ENCODE measurements at regions not wholly inside any gene's neighbourhood (a gene's known extent, or its start where the extent isn't known, plus 50 kb on each side); places are given as distances from the start of the nearest gene placed in this dataset.

DNA sequence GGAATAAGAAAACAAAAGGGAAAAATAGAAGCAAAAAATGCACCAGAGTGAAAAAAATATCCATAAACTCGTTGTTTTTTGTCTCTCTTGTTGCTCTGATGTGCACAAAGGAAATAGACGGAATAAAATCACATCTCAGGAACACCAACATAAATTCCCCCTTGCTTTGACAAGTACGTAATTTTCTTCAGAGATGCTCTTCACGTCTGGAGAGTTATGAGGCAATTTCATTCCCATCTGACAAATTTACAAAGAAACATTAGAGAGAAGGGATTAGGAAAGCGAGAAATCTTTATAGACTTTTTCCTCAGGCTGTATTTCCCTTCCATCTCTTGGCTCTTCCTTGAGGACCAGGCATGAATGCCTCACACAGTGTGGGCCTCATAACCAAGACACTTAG is 250.1 kb upstream of the ZFP64 start:
- intact Hi-C loops (cut with DNase I): no loop called here
- H3K27ac ChIP-seq: no peak overlapping the region
- H3K4me3 ChIP-seq: no peak overlapping the region
- no peaks in the 10 kb centered on the region for H3K36me3 ChIP-seq
- no peaks in the 10 kb centered on the region for H3K27me3 ChIP-seq (replicated peaks; ENCODE audit: insufficient read depth)
- DNase-seq (ENCODE audit: low spot score): no peak
- H3K9me3 ChIP-seq: no peaks in the 10 kb centered on the region
- H3K4me1 ChIP-seq (replicated peaks): no peaks in the 10 kb centered on the region
- TF ChIP-seq, protein P1, sequence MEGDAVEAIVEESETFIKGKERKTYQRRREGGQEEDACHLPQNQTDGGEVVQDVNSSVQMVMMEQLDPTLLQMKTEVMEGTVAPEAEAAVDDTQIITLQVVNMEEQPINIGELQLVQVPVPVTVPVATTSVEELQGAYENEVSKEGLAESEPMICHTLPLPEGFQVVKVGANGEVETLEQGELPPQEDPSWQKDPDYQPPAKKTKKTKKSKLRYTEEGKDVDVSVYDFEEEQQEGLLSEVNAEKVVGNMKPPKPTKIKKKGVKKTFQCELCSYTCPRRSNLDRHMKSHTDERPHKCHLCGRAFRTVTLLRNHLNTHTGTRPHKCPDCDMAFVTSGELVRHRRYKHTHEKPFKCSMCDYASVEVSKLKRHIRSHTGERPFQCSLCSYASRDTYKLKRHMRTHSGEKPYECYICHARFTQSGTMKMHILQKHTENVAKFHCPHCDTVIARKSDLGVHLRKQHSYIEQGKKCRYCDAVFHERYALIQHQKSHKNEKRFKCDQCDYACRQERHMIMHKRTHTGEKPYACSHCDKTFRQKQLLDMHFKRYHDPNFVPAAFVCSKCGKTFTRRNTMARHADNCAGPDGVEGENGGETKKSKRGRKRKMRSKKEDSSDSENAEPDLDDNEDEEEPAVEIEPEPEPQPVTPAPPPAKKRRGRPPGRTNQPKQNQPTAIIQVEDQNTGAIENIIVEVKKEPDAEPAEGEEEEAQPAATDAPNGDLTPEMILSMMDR (IDR thresholded peaks at IDR 0.05): no peak
- TF ChIP-seq POLR2A (IDR thresholded peaks at IDR 0.05) (no peak), POLR2AphosphoS5 (IDR thresholded peaks at IDR 0.05) (no peak)
- WGBS: 24% methylated on average over 5 of the region's 5 CpGs

DNA sequence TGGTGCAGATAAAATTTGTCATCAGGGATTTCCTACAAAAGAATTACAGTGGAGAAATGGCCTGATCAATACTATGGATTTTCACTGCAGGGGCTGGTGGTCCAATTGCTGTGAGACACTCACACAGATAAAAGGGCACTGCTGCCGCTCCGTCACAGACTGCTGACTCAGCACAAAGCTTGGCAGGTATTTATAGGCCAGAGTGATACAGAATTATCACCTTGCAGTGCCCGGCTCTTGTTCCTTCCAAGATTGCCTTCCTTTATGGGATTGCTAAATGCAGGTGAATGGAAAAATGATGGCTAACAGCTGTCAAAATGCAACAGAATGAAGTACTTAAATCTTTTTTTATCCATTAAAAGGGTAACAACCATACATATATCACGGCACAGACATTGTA is 247.8 kb upstream of the ZFP64 start:
- Histone ChIP-seq H3K36me3 (no peaks in the 10 kb centered on the region), H3K4me1 (replicated peaks) (no peaks in the 10 kb centered on the region), H3K4me3 (no peak overlapping the region), H3K9me3 (no peaks in the 10 kb centered on the region), H3K27ac (no peak overlapping the region), H3K27me3 (replicated peaks; ENCODE audit: insufficient read depth) (no peaks in the 10 kb centered on the region)
- no peak for DNase-seq (ENCODE audit: low spot score)
- 56% methylated on average over 4 of the region's 4 CpGs for WGBS
- TF ChIP-seq POLR2A (IDR thresholded peaks at IDR 0.05) (no peak), POLR2AphosphoS5 (IDR thresholded peaks at IDR 0.05) (no peak)
- TF ChIP-seq, protein P1 (IDR thresholded peaks at IDR 0.05): no peak
- intact Hi-C loops (cut with DNase I): no loop called here

DNA sequence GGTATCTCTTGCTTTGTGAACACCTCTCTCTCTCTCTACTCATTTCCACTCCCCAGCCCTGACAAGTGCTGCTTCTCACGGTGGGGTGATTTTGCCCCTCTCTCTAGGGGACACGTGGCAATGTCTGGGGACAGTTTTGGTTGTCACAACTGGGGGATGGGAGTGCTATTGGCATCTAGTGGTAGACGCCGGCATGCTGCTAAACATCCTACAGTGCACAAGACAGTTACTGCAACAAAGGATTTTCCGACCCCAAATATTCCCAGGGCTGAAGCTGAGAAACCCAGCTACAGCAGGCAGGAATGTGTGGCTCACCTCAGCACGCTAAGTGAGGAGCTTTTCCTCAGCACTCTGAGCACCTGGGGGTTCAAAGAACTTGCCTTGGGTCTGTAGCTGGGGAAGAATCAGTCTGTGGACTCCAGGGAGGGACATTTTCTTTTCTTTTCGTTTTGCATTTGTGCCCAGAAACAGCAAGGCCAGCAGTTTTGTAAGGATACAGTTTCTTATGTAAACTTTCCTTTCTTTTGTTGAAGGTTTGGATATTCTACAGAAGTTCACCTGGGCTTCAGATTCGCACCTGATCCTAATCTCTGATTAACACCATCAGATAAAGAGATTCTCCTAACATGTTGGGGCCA is 246.9 kb upstream of the ZFP64 start:
- H3K36me3 ChIP-seq: no peaks in the 10 kb centered on the region
- H3K9me3 ChIP-seq: no peaks in the 10 kb centered on the region
- WGBS: 37% methylated on average over 8 of the region's 8 CpGs
- H3K27me3 ChIP-seq (replicated peaks; ENCODE audit: insufficient read depth): no peaks in the 10 kb centered on the region
- TF ChIP-seq, protein P1 (IDR thresholded peaks at IDR 0.05): no peak
- TF ChIP-seq POLR2A (IDR thresholded peaks at IDR 0.05) (no peak), POLR2AphosphoS5 (IDR thresholded peaks at IDR 0.05) (no peak)
- H3K4me3 ChIP-seq: no peak overlapping the region
- DNase-seq (ENCODE audit: low spot score): no peak
- intact Hi-C loops (cut with DNase I): no loop called here
- no peaks in the 10 kb centered on the region for H3K4me1 ChIP-seq (replicated peaks)
- H3K27ac ChIP-seq: no peak overlapping the region

DNA sequence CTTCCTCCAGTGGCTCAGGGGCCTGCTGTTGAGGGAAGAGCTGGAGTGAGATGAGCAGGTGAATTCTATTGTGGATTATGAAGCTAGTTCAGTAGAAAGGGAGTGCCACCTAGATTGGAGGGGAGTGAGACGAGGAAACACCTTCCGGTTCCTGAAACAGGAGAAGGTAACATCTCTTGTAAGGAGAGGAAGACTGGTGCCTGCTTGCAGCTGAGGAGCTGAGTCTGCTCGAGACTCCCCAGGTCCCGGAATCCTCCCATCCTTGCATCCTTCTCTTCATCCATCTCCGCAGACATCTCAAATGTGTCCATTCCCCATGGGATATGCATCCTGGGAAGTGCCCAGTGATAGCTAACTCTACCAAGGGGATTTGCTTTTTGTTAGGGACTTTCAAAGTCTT is 242.9 kb upstream of the ZFP64 start:
- no peaks in the 10 kb centered on the region for H3K9me3 ChIP-seq
- intact Hi-C loops (cut with DNase I): no loop called here
- no peak overlapping the region for H3K4me3 ChIP-seq
- H3K4me1 ChIP-seq (replicated peaks): no peaks in the 10 kb centered on the region
- 96% methylated on average over 5 of the region's 5 CpGs for WGBS
- no peak overlapping the region for H3K27ac ChIP-seq
- TF ChIP-seq POLR2A (IDR thresholded peaks at IDR 0.05): no peak
- no peak for TF ChIP-seq POLR2AphosphoS5 (IDR thresholded peaks at IDR 0.05)
- TF ChIP-seq, protein P1 (IDR thresholded peaks at IDR 0.05): no peak
- no peaks in the 10 kb centered on the region for H3K36me3 ChIP-seq
- no peaks in the 10 kb centered on the region for H3K27me3 ChIP-seq (replicated peaks; ENCODE audit: insufficient read depth)
- no peak for DNase-seq (ENCODE audit: low spot score)

DNA sequence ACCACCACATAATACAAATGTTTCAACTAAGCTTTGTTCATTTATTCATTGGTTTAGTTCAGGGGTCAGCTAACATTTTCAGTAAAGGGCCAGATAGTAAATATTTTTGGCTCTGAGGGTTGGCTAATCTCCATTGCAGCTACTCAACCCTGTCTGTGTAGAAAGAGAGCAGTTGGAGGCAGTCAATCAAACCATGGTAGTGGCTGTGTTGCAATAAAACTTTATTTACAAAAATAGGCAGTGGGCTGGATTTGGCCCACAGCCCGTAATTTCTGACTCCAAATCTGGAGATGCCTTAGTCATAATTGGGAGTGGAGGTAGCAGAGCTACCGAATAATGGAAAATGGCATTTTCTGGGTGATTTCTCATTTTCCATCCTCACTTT is 242.5 kb upstream of the ZFP64 start:
- Histone ChIP-seq H3K36me3 (no peaks in the 10 kb centered on the region), H3K27ac (no peak overlapping the region), H3K4me1 (replicated peaks) (no peaks in the 10 kb centered on the region), H3K27me3 (replicated peaks; ENCODE audit: insufficient read depth) (no peaks in the 10 kb centered on the region), H3K4me3 (no peak overlapping the region), H3K9me3 (no peaks in the 10 kb centered on the region)
- intact Hi-C loops (cut with DNase I): no loop called here
- no peak for TF ChIP-seq POLR2AphosphoS5 (IDR thresholded peaks at IDR 0.05)
- TF ChIP-seq, protein P1 (IDR thresholded peaks at IDR 0.05): no peak
- TF ChIP-seq POLR2A (IDR thresholded peaks at IDR 0.05): no peak
- DNase-seq (ENCODE audit: low spot score): no peak
- whole genome bisulfite sequencing: 92% methylated on average over 2 of the region's 2 CpGs

Data from prostate gland (tissue), 2 donors.